GM18907 (cell line): ENCODE measurements at regions not wholly inside any gene's neighbourhood (a gene's known extent, or its start where the extent isn't known, plus 50 kb on each side); places are given as distances from the start of the nearest gene placed in this dataset.
"Not testable (repeated sequence)": the region's sequence is repeated elsewhere in the genome, so short reads cannot be mapped to it uniquely, and the experiment has no call there.

Experiments
- ATAC-seq: cut with Tn5 transposase; IDR thresholded peaks from one replicate; pipeline ENCODE4 v1.9.1; 2021; ENCODE audit warnings: mild to moderate bottlenecking, moderate library complexity; ENCODE audit not compliant: unreplicated experiment

- ATAC-seq, result no peak
These were observed 79.8 kb upstream of the FLT1 start for GRCh38 chr13:28574617-28575142.

- ATAC-seq, result no peak
These were observed 78.9 kb upstream of the FLT1 start for GRCh38 chr13:28573595-28574373.

- ATAC-seq, result no peak
These were observed 77.9 kb upstream of the FLT1 start for GRCh38 chr13:28572871-28573270.

- not testable (repeated sequence) for ATAC-seq
These were observed 75.4 kb upstream of the FLT1 start for GRCh38 chr13:28570356-28570755.

- no peak for ATAC-seq
These were observed 75.0 kb upstream of the FLT1 start for GRCh38 chr13:28569886-28570285.

GRCh38 chr13:28568286-28568685 lies 73.4 kb upstream of the FLT1 start:
- no peak for ATAC-seq

- ATAC-seq, result no peak
These were observed 72.0 kb upstream of the FLT1 start for GRCh38 chr13:28566891-28567290.

- no peak for ATAC-seq
These were observed 71.4 kb upstream of the FLT1 start for GRCh38 chr13:28566283-28566682.

GRCh38 chr13:28564030-28564429 lies 69.1 kb upstream of the FLT1 start:
- no peak for ATAC-seq

- ATAC-seq, result no peak
These were observed 68.7 kb upstream of the FLT1 start for GRCh38 chr13:28563609-28564008.

GRCh38 chr13:28560612-28561011 lies 65.7 kb upstream of the FLT1 start:
- no peak for ATAC-seq

- no peak for ATAC-seq
These were observed 64.8 kb upstream of the FLT1 start for GRCh38 chr13:28559636-28560259.

- no peak for ATAC-seq
These were observed 63.6 kb upstream of the FLT1 start for GRCh38 chr13:28558567-28558966.

GRCh38 chr13:28557725-28558520 lies 63.0 kb upstream of the FLT1 start:
- ATAC-seq, result no peak

- ATAC-seq, result no peak
These were observed 60.2 kb upstream of the FLT1 start for GRCh38 chr13:28555096-28555495.

- ATAC-seq, result no peak
These were observed 59.0 kb upstream of the FLT1 start for GRCh38 chr13:28553971-28554370.

- ATAC-seq, result no peak
These were observed 57.4 kb upstream of the FLT1 start for GRCh38 chr13:28552288-28552687.

- ATAC-seq, result no peak
These were observed 56.6 kb upstream of the FLT1 start for GRCh38 chr13:28551498-28551895.

- ATAC-seq, result no peak
These were observed 56.0 kb upstream of the FLT1 start for GRCh38 chr13:28550721-28551497.

GRCh38 chr13:28550091-28550490 lies 55.2 kb upstream of the FLT1 start:
- no peak for ATAC-seq

- no peak for ATAC-seq
These were observed 53.9 kb upstream of the FLT1 start for GRCh38 chr13:28548872-28549271.
